GM12865 (cell line): ENCODE measurements at regions not wholly inside any gene's neighbourhood (a gene's known extent, or its start where the extent isn't known, plus 50 kb on each side); places are given as distances from the start of the nearest gene placed in this dataset.

Experiments
- DNase-seq: peaks from one replicate; pipeline ENCODE4 v3.0.0; 2010; ENCODE audit warnings: low read depth
- H3K4me3 ChIP-seq: 2 replicates; pipeline ENCODE4 v1.5.1; 2011; ENCODE audit warnings: mild to moderate bottlenecking, low read depth, low read length, control low read depth
- TF ChIP-seq, protein P1 (sequence below): IDR thresholded peaks from 2 replicates; pipeline ENCODE4 v1.5.1; 2011; ENCODE audit warnings: low read length, control low read depth, low read depth, inconsistent platforms; ENCODE audit not compliant: insufficient read depth; ENCODE audit errors: missing control alignments

DNA sequence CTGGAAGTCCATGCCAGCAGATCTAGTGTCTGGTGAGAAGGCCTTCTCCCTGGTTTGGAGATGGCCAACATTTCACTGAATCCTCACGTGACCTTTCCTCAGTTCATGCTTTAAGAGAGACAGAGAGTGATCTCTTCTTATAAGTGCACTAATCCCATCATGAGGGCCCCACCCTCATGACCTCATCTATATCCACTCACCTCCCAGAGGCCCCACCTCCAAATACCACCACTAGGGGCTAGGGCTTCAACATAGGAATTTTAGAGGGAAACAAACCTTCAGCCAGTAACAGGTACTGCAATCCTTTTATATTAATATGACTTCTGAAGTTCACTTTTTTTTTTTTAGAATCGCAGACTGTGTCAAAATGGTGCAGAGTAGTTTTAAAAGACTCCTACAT, 496.9 kb upstream of the ADAMTS16 start:
- DNase-seq: no peak
- TF ChIP-seq, protein P1, sequence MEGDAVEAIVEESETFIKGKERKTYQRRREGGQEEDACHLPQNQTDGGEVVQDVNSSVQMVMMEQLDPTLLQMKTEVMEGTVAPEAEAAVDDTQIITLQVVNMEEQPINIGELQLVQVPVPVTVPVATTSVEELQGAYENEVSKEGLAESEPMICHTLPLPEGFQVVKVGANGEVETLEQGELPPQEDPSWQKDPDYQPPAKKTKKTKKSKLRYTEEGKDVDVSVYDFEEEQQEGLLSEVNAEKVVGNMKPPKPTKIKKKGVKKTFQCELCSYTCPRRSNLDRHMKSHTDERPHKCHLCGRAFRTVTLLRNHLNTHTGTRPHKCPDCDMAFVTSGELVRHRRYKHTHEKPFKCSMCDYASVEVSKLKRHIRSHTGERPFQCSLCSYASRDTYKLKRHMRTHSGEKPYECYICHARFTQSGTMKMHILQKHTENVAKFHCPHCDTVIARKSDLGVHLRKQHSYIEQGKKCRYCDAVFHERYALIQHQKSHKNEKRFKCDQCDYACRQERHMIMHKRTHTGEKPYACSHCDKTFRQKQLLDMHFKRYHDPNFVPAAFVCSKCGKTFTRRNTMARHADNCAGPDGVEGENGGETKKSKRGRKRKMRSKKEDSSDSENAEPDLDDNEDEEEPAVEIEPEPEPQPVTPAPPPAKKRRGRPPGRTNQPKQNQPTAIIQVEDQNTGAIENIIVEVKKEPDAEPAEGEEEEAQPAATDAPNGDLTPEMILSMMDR: no peak

GRCh38 chr5:4643960-4644359, 496.2 kb upstream of the ADAMTS16 start:
- TF ChIP-seq, protein P1: no peak
- no peak for DNase-seq
- H3K4me3 ChIP-seq: no peak overlapping the region

More for the DNA sequence above, 496.9 kb upstream of the ADAMTS16 start:
- no peak overlapping the region for H3K4me3 ChIP-seq

GRCh38 chr5:4646715-4647375, 493.3 kb upstream of the ADAMTS16 start:
- TF ChIP-seq, protein P1: no peak
- no peak for DNase-seq
- no peak overlapping the region for H3K4me3 ChIP-seq

DNA sequence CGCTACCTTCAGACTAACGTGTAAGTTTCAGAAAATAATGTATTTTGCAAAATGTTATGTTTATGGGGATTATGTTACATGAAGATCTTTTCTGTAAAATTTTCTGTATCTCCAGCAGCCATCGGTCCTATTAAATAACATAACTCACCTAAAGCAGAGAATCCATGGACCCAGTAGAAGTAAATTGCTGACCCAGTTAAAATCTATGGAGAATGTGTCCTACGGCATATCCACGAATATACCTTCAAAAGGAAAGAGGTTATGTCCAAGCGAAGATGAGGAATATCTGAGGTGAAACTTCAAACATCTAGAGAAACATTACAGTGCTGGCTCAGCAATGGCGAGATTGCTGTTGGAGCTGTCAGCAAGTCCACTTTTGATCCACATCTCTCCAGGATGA, 492.2 kb upstream of the ADAMTS16 start:
- H3K4me3 ChIP-seq: no peak overlapping the region
- no peak for DNase-seq
- TF ChIP-seq, protein P1: no peak

GRCh38 chr5:4651806-4652565, 488.1 kb upstream of the ADAMTS16 start:
- no peak for DNase-seq
- TF ChIP-seq, protein P1: no peak
- H3K4me3 ChIP-seq: no peak overlapping the region

DNA sequence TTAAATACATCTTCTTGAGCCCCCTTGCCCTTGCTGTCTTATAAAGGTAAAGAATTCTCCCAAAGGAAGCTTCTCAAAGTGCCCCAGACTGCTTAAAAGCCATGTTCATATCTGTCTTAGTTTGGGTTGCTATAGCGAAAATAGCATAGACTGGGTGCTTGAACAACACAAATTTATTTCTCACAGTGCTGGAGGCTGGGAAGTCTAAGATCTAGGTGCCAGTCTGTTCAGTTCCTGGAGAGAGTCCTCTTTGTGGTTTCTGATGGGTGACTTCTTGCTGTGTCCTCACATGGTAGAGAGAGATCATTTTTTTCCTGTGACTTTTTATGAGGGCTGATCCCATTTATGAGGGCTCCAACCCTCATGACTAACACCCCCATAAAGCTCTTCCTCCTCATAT, 486.7 kb upstream of the ADAMTS16 start:
- no peak overlapping the region for H3K4me3 ChIP-seq
- no peak for DNase-seq
- TF ChIP-seq, protein P1: no peak
